Bronchial epithelial cell (primary cell): ENCODE measurements at regions not wholly inside any gene's neighbourhood (a gene's known extent, or its start where the extent isn't known, plus 50 kb on each side); places are given as distances from the start of the nearest gene placed in this dataset.

Experiments used
- DNase-seq: peaks from one replicate; pipeline ENCODE4 v3.0.0-alpha.2; 2010; ENCODE audit warnings: low read depth
- FAIRE-seq: peaks from 2 replicates; lab custom pipeline; 2011; peaks lifted over from hg19 to GRCh38; lab: Jason Lieb, UNC
- H3K27me3 ChIP-seq: 2 replicates; pipeline ENCODE4 v1.5.1; 2011; ENCODE audit warnings: low read length; ENCODE audit not compliant: control insufficient read depth, insufficient read depth
- H3K36me3 ChIP-seq: 2 replicates; pipeline ENCODE4 v1.5.1; 2011; ENCODE audit warnings: low read length; ENCODE audit not compliant: control insufficient read depth, insufficient read depth
- H3K4me3 ChIP-seq: 2 replicates; pipeline ENCODE4 v1.5.1; 2011; ENCODE audit warnings: mild to moderate bottlenecking, low read depth, low read length, control low read depth
- TF ChIP-seq, protein P1 (sequence below): IDR thresholded peaks from 2 replicates; pipeline ENCODE4 v1.5.1; 2011; ENCODE audit warnings: mild to moderate bottlenecking, moderate library complexity, low read length, control low read depth, inconsistent platforms; ENCODE audit not compliant: insufficient read depth, severe bottlenecking

DNA sequence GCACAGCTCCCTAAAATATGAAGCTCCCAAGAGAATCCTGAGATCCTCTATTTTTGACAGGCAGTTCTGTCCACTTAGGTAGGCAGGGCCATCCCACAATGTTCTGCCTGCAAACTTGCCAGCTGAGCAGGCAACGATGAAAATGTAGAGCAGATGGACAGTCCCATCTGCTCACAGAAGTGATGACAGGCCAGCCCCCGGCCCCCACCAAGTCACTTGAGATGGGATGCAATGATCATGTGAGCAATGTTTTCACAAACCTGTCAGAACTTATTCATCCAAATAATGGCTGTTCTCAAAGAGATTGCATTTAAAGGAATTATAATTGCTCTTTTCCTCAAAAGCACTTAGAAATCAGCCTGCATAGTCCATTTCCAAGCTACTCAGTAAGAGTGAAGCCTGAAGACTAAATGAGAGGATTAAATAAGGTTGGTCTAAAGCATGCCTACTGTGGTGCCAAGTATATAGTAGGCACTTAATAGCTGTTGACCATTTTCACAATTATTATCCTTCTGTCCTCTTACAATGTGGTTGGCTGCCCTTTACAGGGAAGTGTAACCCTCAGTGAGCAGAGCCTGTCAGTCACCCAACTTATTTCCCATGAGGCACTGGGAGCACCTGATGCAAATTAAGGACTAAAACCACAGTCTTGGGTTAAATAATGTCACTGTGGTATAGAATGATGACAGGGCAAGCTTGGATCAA lies 301.2 kb downstream of the FGFR2 start:
- Histone ChIP-seq H3K27me3 (peaks cover 2% of the 10 kb centered on the region), H3K4me3 (no peak overlapping the region), H3K36me3 (no peaks in the 10 kb centered on the region)
- TF ChIP-seq, protein P1, sequence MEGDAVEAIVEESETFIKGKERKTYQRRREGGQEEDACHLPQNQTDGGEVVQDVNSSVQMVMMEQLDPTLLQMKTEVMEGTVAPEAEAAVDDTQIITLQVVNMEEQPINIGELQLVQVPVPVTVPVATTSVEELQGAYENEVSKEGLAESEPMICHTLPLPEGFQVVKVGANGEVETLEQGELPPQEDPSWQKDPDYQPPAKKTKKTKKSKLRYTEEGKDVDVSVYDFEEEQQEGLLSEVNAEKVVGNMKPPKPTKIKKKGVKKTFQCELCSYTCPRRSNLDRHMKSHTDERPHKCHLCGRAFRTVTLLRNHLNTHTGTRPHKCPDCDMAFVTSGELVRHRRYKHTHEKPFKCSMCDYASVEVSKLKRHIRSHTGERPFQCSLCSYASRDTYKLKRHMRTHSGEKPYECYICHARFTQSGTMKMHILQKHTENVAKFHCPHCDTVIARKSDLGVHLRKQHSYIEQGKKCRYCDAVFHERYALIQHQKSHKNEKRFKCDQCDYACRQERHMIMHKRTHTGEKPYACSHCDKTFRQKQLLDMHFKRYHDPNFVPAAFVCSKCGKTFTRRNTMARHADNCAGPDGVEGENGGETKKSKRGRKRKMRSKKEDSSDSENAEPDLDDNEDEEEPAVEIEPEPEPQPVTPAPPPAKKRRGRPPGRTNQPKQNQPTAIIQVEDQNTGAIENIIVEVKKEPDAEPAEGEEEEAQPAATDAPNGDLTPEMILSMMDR: no peak
- FAIRE-seq (no peak), DNase-seq (no peak)

DNA sequence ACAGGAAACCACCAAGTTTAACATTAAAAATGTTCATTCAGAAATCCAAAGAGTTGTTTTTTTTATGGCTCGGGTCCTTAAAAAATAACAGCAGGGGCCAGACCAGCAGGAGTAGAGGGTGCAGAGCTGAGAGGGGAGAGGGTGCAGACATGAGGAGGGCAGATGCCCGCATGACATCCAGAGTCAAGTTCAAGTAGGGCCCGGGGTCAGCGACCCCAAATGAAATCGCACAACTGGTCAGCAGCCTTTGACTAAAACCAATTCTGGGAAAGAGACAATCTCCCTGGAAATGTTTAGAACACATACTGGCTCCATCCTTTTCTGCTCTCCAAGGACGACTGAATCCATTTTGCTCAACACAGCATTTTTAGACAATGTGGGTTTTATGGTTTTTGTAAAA lies 297.5 kb downstream of the FGFR2 start:
- H3K4me3 ChIP-seq: no peak overlapping the region
- H3K27me3 ChIP-seq: no peaks in the 10 kb centered on the region
- no peaks in the 10 kb centered on the region for H3K36me3 ChIP-seq
- TF ChIP-seq, protein P1: no peak
- no peak for FAIRE-seq
- DNase-seq: no peak

DNA sequence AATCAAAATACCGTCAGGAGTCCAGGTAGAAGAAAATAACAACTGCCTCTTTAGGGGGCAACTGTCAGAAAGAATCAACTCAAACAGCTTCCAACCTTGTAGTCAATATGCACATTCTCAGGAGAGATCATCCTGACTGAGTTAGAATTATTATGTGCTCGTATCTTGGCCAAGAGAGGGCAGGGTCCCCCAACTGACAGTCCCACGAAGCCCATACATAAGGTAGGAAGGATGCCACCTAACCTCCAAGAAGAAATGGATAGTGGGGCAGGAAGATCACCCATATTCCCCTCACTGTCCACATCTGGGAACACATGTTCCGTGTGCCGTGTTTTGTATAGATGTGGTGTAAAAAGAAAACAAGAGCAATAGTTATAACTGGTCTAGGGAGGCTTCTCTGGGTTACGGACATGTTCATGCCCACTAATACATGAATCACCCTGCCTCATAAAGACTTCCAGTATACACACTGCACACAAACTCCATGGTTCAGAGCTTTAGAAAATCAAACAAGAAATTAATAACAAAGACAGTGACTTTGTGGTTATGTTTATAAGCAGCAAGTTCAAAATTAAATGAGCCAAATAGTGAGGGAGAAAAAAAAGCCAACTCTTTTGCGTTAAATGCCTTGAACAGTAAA lies 295.6 kb downstream of the FGFR2 start:
- H3K4me3 ChIP-seq: no peak overlapping the region
- no peaks in the 10 kb centered on the region for H3K36me3 ChIP-seq
- DNase-seq: peak; percentile 71
- no peaks in the 10 kb centered on the region for H3K27me3 ChIP-seq
- no peak for FAIRE-seq
- TF ChIP-seq, protein P1: no peak

DNA sequence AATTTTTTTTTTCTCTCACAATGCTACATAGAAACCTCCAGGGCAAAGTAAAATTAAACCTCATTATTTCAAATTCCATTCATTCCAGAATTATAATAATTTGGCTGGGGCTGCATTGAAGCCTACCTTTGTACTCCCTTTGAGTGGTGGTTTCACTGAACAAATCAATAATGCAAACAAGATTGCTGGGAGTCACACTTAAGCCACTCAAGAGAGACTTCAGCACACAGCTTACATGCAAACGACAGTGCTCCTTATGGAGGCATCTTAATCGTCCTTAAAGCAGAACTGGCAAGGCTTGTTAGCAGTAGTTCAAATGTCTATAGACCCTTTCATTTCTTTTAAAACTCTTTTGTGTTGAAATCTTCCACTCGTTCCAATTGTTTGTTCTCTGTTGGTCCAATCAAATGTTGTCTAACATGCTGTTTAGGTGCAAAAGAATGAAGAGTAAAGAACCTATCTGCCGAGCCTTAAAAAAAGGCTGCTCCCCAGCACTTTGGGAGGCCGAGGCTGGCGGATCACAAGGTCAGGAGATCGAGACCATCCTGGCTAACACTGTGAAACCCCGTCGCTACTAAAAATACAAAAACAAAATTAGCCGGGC lies 294.9 kb downstream of the FGFR2 start:
- DNase-seq: no peak
- no peaks in the 10 kb centered on the region for H3K36me3 ChIP-seq
- no peak for FAIRE-seq
- no peaks in the 10 kb centered on the region for H3K27me3 ChIP-seq
- TF ChIP-seq, protein P1: no peak
- H3K4me3 ChIP-seq: no peak overlapping the region

DNA sequence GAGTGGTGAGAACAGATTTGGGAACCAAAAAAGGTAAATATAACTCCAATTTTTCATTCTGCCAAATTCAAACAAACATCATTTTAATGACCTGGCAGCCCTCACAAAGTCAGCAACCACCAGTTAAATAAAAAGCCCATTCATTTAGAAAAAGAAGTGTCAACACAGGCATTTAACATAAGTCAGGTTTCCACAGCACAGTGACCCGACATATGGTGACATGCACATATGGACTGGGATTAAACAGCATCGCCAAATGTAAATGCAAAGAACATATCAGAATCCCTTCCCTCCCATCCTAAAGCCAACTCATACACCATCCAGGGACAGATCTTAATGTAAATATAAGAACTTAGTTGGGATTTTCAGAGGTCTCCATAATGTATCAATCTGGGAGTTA lies 293.2 kb downstream of the FGFR2 start:
- Histone ChIP-seq H3K27me3 (no peaks in the 10 kb centered on the region), H3K36me3 (no peaks in the 10 kb centered on the region), H3K4me3 (no peak overlapping the region)
- TF ChIP-seq, protein P1: no peak
- FAIRE-seq (no peak), DNase-seq (no peak)
